H1 (cell line): ENCODE measurements at regions not wholly inside any gene's neighbourhood (a gene's known extent, or its start where the extent isn't known, plus 50 kb on each side); places are given as distances from the start of the nearest gene placed in this dataset.

Experiments used
- CEBPB ChIP-seq: IDR thresholded peaks from 2 replicates; pipeline ENCODE4 v1.6.1; 2012; ENCODE audit warnings: low read depth, low read length
- CHD7 ChIP-seq: fragments of 300-600 bp; sonication (generic); IDR thresholded peaks from 2 replicates; pipeline ENCODE4 v1.7.1; 2012; ENCODE audit warnings: low read length, moderate library complexity, mild to moderate bottlenecking, inconsistent platforms; ENCODE audit not compliant: insufficient replicate concordance
- JUN ChIP-seq: IDR thresholded peaks from 2 replicates; pipeline ENCODE4 v1.6.1; 2011; ENCODE audit warnings: low read depth, mild to moderate bottlenecking, improper control_type of control experiment, low read length
- NANOG ChIP-seq: IDR thresholded peaks from 2 replicates; pipeline ENCODE4 v1.6.1; 2011; ENCODE audit warnings: low read length, low read depth, mild to moderate bottlenecking, inconsistent platforms; ENCODE audit not compliant: insufficient read depth, poor library complexity, severe bottlenecking
- RFX5 ChIP-seq: IDR thresholded peaks from 2 replicates; pipeline ENCODE4 v1.6.1; 2011; ENCODE audit warnings: low read depth, low read length, improper control_type of control experiment, borderline replicate concordance
- RNF2 ChIP-seq: fragments of 200-900, 300-1000 bp; sonication (generic); IDR thresholded peaks from 2 replicates; pipeline ENCODE4 v1.7.1; 2016; ENCODE audit warnings: borderline replicate concordance, low read depth, mild to moderate bottlenecking, antibody characterized with exemption, low read length; ENCODE audit not compliant: poor library complexity, severe bottlenecking; ENCODE audit errors: missing control alignments
- SIN3A ChIP-seq, 2 experiments: IDR thresholded peaks in 1 of 2; conservative IDR thresholded peaks in 1 of 2; 2 replicates each; pipeline ENCODE4 v1.6.1; 2011 to 2012; ENCODE audit warnings: low read length in 2 of 2, improper control_type of control experiment in 1 of 2, low read depth in 1 of 2, mild to moderate bottlenecking in 1 of 2
- SRF ChIP-seq: IDR thresholded peaks from 2 replicates; pipeline ENCODE4 v1.6.1; 2011; ENCODE audit warnings: mild to moderate bottlenecking, low read depth, low read length, moderate library complexity
- TCF12 ChIP-seq: IDR thresholded peaks from 2 replicates; pipeline ENCODE4 v1.6.1; 2011; ENCODE audit warnings: low read depth, mild to moderate bottlenecking, low read length

DNA sequence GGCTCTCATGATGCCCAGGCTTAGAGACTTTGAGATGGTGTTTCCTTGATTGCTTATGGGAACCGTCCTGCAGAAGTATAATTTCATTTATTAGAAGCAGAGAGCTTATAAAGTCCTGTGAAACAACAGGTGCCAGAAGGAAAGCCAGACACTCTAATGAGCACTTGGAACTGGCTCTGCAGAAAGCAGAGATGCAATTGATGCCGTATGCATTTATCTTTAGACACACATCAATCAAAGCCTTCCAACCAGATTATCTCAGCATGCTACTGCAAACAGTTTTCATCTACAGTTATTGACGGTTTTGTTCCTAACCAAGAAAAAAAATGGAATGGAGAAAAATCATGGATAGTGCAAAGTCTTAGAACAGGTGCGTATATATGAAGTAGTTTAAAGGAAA lies 371.7 kb upstream of the PRKCQ start (continued):
- TF ChIP-seq CHD7, result no peak
- TF ChIP-seq NANOG, result no peak
- no peak for TF ChIP-seq CEBPB
- no peak for TF ChIP-seq JUN
- no peak for TF ChIP-seq TCF12
- no peak for TF ChIP-seq SIN3A (conservative IDR thresholded peaks at IDR 0.05 in 1 of 2, IDR thresholded peaks at IDR 0.05 in 1 of 2; ENCODE audit: low read depth in 1 of 2, low read length in 2 of 2)
- TF ChIP-seq RFX5, result no peak
- no peak for TF ChIP-seq RNF2
- TF ChIP-seq SRF, result no peak
